Activated naive CD4-positive, alpha-beta T cell treated with anti-CD3 and anti-CD28 coated beads, Interleukin-2, amount 50 U/mL, for 24 hours (primary cell): ENCODE measurements at regions not wholly inside any gene's neighbourhood (a gene's known extent, or its start where the extent isn't known, plus 50 kb on each side); places are given as distances from the start of the nearest gene placed in this dataset.

Experiments used
- H3K27ac Mint-ChIP-seq: one replicate; pipeline ENCODE4 v1.8.0; 2021; ENCODE audit warnings: mild to moderate bottlenecking, mixed read lengths
- H3K27me3 Mint-ChIP-seq: one replicate; pipeline ENCODE4 v1.8.0; 2021; ENCODE audit warnings: mixed read lengths
- H3K36me3 Mint-ChIP-seq: one replicate; pipeline ENCODE4 v1.8.0; 2021; ENCODE audit warnings: mixed read lengths
- H3K4me1 Mint-ChIP-seq: one replicate; pipeline ENCODE4 v1.8.0; 2021; ENCODE audit warnings: mixed read lengths
- H3K4me3 Mint-ChIP-seq: one replicate; pipeline ENCODE4 v1.8.0; 2021; ENCODE audit warnings: mild to moderate bottlenecking, mixed read lengths
- H3K9me3 Mint-ChIP-seq: one replicate; pipeline ENCODE4 v1.8.0; 2021; ENCODE audit warnings: mixed read lengths

- H3K36me3 Mint-ChIP-seq: no peaks in the 10 kb centered on the region
- no peak overlapping the region for H3K27ac Mint-ChIP-seq
- H3K4me3 Mint-ChIP-seq: no peak overlapping the region
- H3K9me3 Mint-ChIP-seq: no peaks in the 10 kb centered on the region
- H3K27me3 Mint-ChIP-seq: no peaks in the 10 kb centered on the region
- no peaks in the 10 kb centered on the region for H3K4me1 Mint-ChIP-seq
Observed at GRCh38 chr12:81874586-81874985, 115.4 kb upstream of the PPFIA2 start.

GRCh38 chr12:81874166-81874565 is 115.0 kb upstream of the PPFIA2 start:
- Mint-ChIP-seq H3K9me3 (no peaks in the 10 kb centered on the region), H3K27ac (no peak overlapping the region), H3K4me3 (no peak overlapping the region), H3K27me3 (no peaks in the 10 kb centered on the region), H3K36me3 (no peaks in the 10 kb centered on the region), H3K4me1 (no peaks in the 10 kb centered on the region)

- Mint-ChIP-seq H3K27ac (no peak overlapping the region), H3K9me3 (no peaks in the 10 kb centered on the region), H3K4me1 (no peaks in the 10 kb centered on the region), H3K27me3 (no peaks in the 10 kb centered on the region), H3K4me3 (no peak overlapping the region), H3K36me3 (no peaks in the 10 kb centered on the region)
Observed at GRCh38 chr12:81872400-81872799, 113.2 kb upstream of the PPFIA2 start.

- no peaks in the 10 kb centered on the region for H3K4me1 Mint-ChIP-seq
- H3K36me3 Mint-ChIP-seq: no peaks in the 10 kb centered on the region
- peaks cover 2% of the 10 kb centered on the region for H3K27me3 Mint-ChIP-seq
- H3K9me3 Mint-ChIP-seq: no peaks in the 10 kb centered on the region
- no peak overlapping the region for H3K4me3 Mint-ChIP-seq
- H3K27ac Mint-ChIP-seq: no peak overlapping the region
Observed at GRCh38 chr12:81866081-81866480, 106.9 kb upstream of the PPFIA2 start.

GRCh38 chr12:81863406-81863805 is 104.3 kb upstream of the PPFIA2 start:
- Mint-ChIP-seq H3K36me3 (no peaks in the 10 kb centered on the region), H3K27me3 (peaks cover 2% of the 10 kb centered on the region), H3K4me3 (no peak overlapping the region), H3K27ac (no peak overlapping the region), H3K4me1 (peaks cover 3% of the 10 kb centered on the region), H3K9me3 (no peaks in the 10 kb centered on the region)

- Mint-ChIP-seq H3K4me1 (peaks cover 3% of the 10 kb centered on the region), H3K27me3 (no peaks in the 10 kb centered on the region), H3K9me3 (no peaks in the 10 kb centered on the region), H3K4me3 (no peak overlapping the region), H3K27ac (no peak overlapping the region), H3K36me3 (no peaks in the 10 kb centered on the region)
Observed at GRCh38 chr12:81859521-81859920, 100.4 kb upstream of the PPFIA2 start.

GRCh38 chr12:81843599-81843998 is 84.4 kb upstream of the PPFIA2 start:
- no peak overlapping the region for H3K4me3 Mint-ChIP-seq
- peaks cover 5% of the 10 kb centered on the region for H3K4me1 Mint-ChIP-seq
- H3K27ac Mint-ChIP-seq: no peak overlapping the region
- H3K27me3 Mint-ChIP-seq: no peaks in the 10 kb centered on the region
- no peaks in the 10 kb centered on the region for H3K36me3 Mint-ChIP-seq
- no peaks in the 10 kb centered on the region for H3K9me3 Mint-ChIP-seq

GRCh38 chr12:81835783-81836182 is 76.6 kb upstream of the PPFIA2 start:
- Mint-ChIP-seq H3K27me3 (no peaks in the 10 kb centered on the region), H3K36me3 (no peaks in the 10 kb centered on the region), H3K4me3 (no peak overlapping the region)

GRCh38 chr12:81819991-81820633 is 61.0 kb upstream of the PPFIA2 start:
- H3K4me1 Mint-ChIP-seq: peaks cover 9% of the 10 kb centered on the region
- no peaks in the 10 kb centered on the region for H3K9me3 Mint-ChIP-seq
- no peak overlapping the region for H3K27ac Mint-ChIP-seq

More at GRCh38 chr12:81835783-81836182, 76.6 kb upstream of the PPFIA2 start:
- Mint-ChIP-seq H3K27ac (no peak overlapping the region), H3K9me3 (no peaks in the 10 kb centered on the region), H3K4me1 (peaks cover 5% of the 10 kb centered on the region)

GRCh38 chr12:81815611-81816010 is 56.5 kb upstream of the PPFIA2 start:
- H3K4me3 Mint-ChIP-seq: no peak overlapping the region

More at GRCh38 chr12:81819991-81820633, 61.0 kb upstream of the PPFIA2 start:
- Mint-ChIP-seq H3K4me3 (no peak overlapping the region), H3K36me3 (no peaks in the 10 kb centered on the region), H3K27me3 (peaks cover 1% of the 10 kb centered on the region)

GRCh38 chr12:81811778-81812125 is 52.6 kb upstream of the PPFIA2 start:
- H3K36me3 Mint-ChIP-seq: peaks cover 2% of the 10 kb centered on the region
- H3K9me3 Mint-ChIP-seq: peaks cover 5% of the 10 kb centered on the region
- no peak overlapping the region for H3K4me3 Mint-ChIP-seq
- peaks cover 31% of the 10 kb centered on the region for H3K4me1 Mint-ChIP-seq
- H3K27ac Mint-ChIP-seq: no peak overlapping the region
- peaks cover 7% of the 10 kb centered on the region for H3K27me3 Mint-ChIP-seq

More at GRCh38 chr12:81815611-81816010, 56.5 kb upstream of the PPFIA2 start:
- peaks cover 2% of the 10 kb centered on the region for H3K36me3 Mint-ChIP-seq
- peaks cover 5% of the 10 kb centered on the region for H3K9me3 Mint-ChIP-seq
- peaks cover 7% of the 10 kb centered on the region for H3K27me3 Mint-ChIP-seq
- H3K4me1 Mint-ChIP-seq: peaks cover 14% of the 10 kb centered on the region
- no peak overlapping the region for H3K27ac Mint-ChIP-seq

GRCh38 chr12:81811061-81811777 is 52.1 kb upstream of the PPFIA2 start:
- H3K4me3 Mint-ChIP-seq: no peak overlapping the region
- H3K4me1 Mint-ChIP-seq: peaks cover 31% of the 10 kb centered on the region
- peaks cover 7% of the 10 kb centered on the region for H3K27me3 Mint-ChIP-seq
- peaks cover 2% of the 10 kb centered on the region for H3K36me3 Mint-ChIP-seq
- no peak overlapping the region for H3K27ac Mint-ChIP-seq
- peaks cover 5% of the 10 kb centered on the region for H3K9me3 Mint-ChIP-seq

- Mint-ChIP-seq H3K4me1 (peaks cover 21% of the 10 kb centered on the region), H3K27me3 (peaks cover 5% of the 10 kb centered on the region), H3K4me3 (no peak overlapping the region), H3K27ac (peak overlapping the region; percentile 6), H3K9me3 (peaks cover 5% of the 10 kb centered on the region), H3K36me3 (peaks cover 2% of the 10 kb centered on the region)
Observed at GRCh38 chr12:81809829-81810595, 50.9 kb upstream of the PPFIA2 start.

- peaks cover 5% of the 10 kb centered on the region for H3K9me3 Mint-ChIP-seq
Observed at GRCh38 chr12:81809113-81809777, 50.1 kb upstream of the PPFIA2 start.

More at GRCh38 chr12:81809113-81809777, 50.1 kb upstream of the PPFIA2 start:
- Mint-ChIP-seq H3K27me3 (peaks cover 5% of the 10 kb centered on the region), H3K4me1 (peaks cover 17% of the 10 kb centered on the region), H3K4me3 (no peak overlapping the region), H3K27ac (peak overlapping the region; percentile 64), H3K36me3 (peaks cover 2% of the 10 kb centered on the region)
